Endothelial cell of umbilical vein (primary cell): ENCODE measurements at regions not wholly inside any gene's neighbourhood (a gene's known extent, or its start where the extent isn't known, plus 50 kb on each side); places are given as distances from the start of the nearest gene placed in this dataset.

Source experiments
- EZH2 ChIP-seq: IDR thresholded peaks from 2 replicates; pipeline ENCODE4 v1.6.1; 2012; ENCODE audit warnings: borderline replicate concordance, low read depth, mild to moderate bottlenecking, moderate library complexity, low read length, inconsistent platforms; ENCODE audit not compliant: severe bottlenecking
- GATA2 ChIP-seq: IDR thresholded peaks from 2 replicates; pipeline ENCODE4 v1.7.0; 2011; ENCODE audit warnings: low read depth, mild to moderate bottlenecking, moderate library complexity, mixed read lengths, low read length; ENCODE audit not compliant: insufficient read length, insufficient read depth
- MYC ChIP-seq: IDR thresholded peaks from one replicate; pipeline ENCODE4 v1.6.1; 2011; ENCODE audit warnings: mild to moderate bottlenecking, low read depth, low read length
- POLR2A ChIP-seq: IDR thresholded peaks from 2 replicates; pipeline ENCODE4 v1.6.1; 2012; ENCODE audit warnings: low read depth, mild to moderate bottlenecking, control low read depth, low read length
- POLR2AphosphoS5 ChIP-seq: IDR thresholded peaks from 2 replicates; pipeline ENCODE4 v1.6.1; 2012; ENCODE audit warnings: low read depth, mild to moderate bottlenecking, control low read depth, low read length, moderate library complexity; ENCODE audit not compliant: insufficient read depth
- TF ChIP-seq, protein P1 (sequence below), 2 donors: IDR thresholded peaks; 1 replicate in 1 of 2; 2 replicates in 1 of 2; pipeline ENCODE4 v1.5.1; 2011; ENCODE audit warnings: low read length in 2 of 2, mild to moderate bottlenecking in 2 of 2, moderate library complexity in 2 of 2, control low read depth in 1 of 2, inconsistent platforms in 1 of 2, low read depth in 1 of 2; ENCODE audit not compliant: insufficient read depth in 1 of 2; ENCODE audit errors: extremely low read depth in 1 of 2
- TF ChIP-seq, protein P2 (sequence below): IDR thresholded peaks from 2 replicates; pipeline ENCODE4 v1.6.1; 2011; ENCODE audit not compliant: insufficient read depth, insufficient read length

DNA sequence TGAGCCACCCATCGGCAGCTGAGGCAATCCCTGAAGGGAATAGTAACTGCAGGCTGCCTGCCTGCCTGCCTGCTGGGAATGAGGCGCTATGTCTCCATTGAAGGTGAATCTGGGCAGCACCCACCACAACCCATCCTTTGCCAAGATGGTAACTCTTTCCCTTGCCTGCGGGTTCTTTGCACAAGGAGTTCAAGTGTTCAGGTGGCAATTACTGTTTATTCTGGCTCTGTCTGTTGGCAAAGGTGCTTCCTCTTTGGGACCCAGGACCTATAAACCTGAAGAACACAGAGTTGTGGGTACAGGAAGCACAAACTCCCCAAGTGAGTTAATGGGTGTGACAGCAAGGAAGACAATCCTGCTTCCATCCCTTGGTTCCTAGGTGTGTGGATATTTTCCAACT lies 448.1 kb upstream of the ZNF507 start:
- TF ChIP-seq POLR2A: no peak
- TF ChIP-seq, protein P1, sequence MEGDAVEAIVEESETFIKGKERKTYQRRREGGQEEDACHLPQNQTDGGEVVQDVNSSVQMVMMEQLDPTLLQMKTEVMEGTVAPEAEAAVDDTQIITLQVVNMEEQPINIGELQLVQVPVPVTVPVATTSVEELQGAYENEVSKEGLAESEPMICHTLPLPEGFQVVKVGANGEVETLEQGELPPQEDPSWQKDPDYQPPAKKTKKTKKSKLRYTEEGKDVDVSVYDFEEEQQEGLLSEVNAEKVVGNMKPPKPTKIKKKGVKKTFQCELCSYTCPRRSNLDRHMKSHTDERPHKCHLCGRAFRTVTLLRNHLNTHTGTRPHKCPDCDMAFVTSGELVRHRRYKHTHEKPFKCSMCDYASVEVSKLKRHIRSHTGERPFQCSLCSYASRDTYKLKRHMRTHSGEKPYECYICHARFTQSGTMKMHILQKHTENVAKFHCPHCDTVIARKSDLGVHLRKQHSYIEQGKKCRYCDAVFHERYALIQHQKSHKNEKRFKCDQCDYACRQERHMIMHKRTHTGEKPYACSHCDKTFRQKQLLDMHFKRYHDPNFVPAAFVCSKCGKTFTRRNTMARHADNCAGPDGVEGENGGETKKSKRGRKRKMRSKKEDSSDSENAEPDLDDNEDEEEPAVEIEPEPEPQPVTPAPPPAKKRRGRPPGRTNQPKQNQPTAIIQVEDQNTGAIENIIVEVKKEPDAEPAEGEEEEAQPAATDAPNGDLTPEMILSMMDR (IDR thresholded peaks at IDR 0.05; ENCODE audit: extremely low read depth in 1 of 2, insufficient read depth in 1 of 2, low read depth in 1 of 2, low read length in 2 of 2): no peak
- TF ChIP-seq POLR2AphosphoS5: no peak
- TF ChIP-seq EZH2: no peak
- TF ChIP-seq MYC: no peak
- TF ChIP-seq GATA2: no peak
- TF ChIP-seq, protein P2, sequence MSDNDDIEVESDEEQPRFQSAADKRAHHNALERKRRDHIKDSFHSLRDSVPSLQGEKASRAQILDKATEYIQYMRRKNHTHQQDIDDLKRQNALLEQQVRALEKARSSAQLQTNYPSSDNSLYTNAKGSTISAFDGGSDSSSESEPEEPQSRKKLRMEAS: no peak
